GM19023 (cell line): ENCODE measurements at regions not wholly inside any gene's neighbourhood (a gene's known extent, or its start where the extent isn't known, plus 50 kb on each side); places are given as distances from the start of the nearest gene placed in this dataset.

Experiments
- ATAC-seq: cut with Tn5 transposase; IDR thresholded peaks from one replicate; pipeline ENCODE4 v1.9.1; 2021; ENCODE audit warnings: mild to moderate bottlenecking, moderate library complexity; ENCODE audit not compliant: unreplicated experiment

GRCh38 chr4:165763640-165764039, 109.4 kb upstream of the TLL1 start:
- ATAC-seq = no peak

GRCh38 chr4:165765053-165765452, 108.0 kb upstream of the TLL1 start:
- no peak for ATAC-seq

DNA sequence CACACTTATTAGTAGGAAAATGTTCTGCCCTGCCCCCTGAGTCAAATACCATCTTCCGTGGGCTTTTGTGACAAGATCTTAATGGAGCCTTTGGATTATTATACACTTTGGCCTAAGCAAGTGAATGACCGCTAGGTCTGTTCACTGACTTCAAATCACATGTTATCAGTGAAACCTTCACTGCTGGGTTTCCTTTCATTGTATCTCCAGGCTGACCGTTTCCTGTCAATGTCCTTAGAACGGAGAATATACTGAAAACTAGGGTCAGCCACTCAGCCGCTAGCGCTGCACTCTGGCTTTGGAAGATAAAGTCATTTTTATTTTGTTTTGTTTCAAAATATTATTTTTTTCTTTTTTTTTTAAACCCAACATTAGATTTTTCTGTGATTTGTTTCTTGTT, 107.0 kb upstream of the TLL1 start:
- ATAC-seq = no peak

DNA sequence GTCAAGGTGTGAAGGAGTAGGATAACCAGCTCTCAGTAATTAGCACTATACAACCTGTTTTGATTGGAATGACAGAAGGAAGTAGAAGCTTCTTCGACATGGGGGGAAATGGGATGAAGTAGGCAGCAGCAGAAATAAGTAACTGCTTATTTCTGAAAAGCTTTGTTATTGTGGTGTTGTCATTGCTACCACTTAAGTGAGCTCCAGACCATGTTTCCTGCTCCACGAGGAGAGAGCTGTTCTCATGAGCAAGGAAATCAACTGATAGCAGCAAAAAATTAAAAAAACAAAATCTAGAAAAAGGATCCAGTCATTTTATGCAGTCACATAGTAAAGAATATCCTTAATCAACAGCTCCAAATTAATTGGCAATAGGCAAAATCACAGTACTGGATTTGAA, 106.1 kb upstream of the TLL1 start:
- ATAC-seq = no peak

DNA sequence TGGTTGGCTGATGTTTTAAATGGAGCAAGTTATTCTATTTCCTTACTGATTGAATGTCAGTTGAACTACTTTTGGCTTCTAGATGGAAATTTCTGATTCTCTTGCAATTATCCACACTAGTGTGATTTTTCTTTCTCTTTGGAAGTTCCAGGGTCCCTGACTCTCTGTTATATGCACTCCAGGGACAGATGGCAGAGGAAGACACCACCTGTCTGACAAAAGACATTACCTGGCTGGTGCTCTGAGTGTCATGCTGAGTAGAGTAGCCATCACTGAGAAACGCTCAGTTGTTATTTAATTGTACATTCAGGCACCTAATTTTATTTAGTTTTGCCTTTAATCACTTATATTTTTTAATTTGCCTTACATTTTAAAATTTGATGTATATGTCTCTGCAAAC, 105.4 kb upstream of the TLL1 start:
- ATAC-seq = no peak

DNA sequence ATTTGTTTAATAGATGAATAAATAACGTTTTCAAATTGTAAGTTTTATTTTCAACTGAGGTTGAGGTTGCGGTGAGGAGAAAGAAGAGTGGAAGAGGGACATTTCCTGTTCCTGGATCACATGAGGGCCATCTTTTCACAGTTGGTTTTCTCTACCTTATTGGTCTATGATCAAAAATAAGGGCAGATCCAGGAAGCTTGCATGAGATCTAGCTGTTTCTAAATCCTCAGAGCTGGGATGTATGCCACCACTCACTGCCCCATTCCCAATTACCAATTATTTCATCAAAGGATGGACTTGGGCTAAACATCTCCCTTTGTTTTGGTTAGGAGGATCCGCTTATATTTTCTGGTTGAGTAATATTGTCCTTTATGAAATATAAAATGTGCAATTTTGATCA, 104.8 kb upstream of the TLL1 start:
- no peak for ATAC-seq

GRCh38 chr4:165774326-165774725, 98.7 kb upstream of the TLL1 start:
- ATAC-seq = no peak

DNA sequence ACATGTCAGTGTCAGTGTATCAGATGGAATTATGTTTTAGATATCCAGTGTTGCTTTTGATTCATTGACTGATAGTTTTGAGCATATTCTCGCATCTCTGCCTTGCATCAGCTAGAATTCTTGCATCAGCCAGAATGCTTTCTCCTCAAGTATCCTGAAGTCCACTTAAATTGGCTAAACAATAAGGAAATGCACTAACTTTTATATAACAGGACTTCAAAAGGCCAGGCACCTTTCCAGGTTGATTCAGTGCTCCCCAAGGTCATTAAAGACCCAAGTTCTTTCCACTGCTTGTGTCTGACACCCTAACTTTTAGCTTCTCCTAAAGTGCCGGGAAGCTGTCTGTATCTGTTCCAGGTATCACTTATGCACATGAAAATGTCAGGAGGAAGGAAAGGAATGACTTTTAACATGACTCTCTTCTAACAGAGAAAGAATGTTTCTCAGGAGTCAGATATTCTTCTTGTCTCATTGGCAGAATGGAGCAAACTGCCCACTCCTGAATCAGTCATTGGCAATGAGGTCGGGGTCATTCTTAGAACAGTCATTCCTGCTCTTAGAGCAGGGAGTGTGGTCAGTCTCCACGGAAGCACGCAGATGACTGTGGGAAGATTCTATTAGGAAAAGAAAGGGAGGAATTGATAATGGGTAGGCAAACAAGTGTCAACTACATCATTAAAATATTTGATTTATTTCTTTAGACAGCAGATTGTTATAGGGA, 92.9 kb upstream of the TLL1 start:
- no peak for ATAC-seq

GRCh38 chr4:165780735-165781134, 92.3 kb upstream of the TLL1 start:
- ATAC-seq = no peak

- ATAC-seq = no peak
These were observed 90.4 kb upstream of the TLL1 start for GRCh38 chr4:165782623-165783022.

GRCh38 chr4:165783626-165784025, 89.4 kb upstream of the TLL1 start:
- ATAC-seq = no peak

DNA sequence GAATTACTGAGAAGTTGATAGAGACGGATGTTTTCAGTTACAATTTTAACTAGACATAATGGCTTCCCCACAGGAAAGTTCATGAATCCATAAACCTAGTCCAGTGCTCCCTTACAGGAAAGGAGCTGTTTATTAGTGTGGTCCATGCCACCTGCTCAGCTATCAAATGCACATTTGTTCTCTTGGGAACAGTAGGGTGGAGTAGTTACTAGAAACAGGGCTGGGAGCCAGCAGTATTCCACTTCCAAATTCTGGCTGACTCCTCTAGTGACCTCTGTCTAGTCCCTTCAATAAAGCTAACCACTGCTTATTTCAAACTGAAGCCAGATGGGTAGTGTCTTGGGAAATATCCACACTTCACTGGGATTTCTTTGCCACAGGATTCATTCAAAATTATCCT, 88.4 kb upstream of the TLL1 start:
- ATAC-seq = no peak

GRCh38 chr4:165785337-165785736, 87.7 kb upstream of the TLL1 start:
- no peak for ATAC-seq

DNA sequence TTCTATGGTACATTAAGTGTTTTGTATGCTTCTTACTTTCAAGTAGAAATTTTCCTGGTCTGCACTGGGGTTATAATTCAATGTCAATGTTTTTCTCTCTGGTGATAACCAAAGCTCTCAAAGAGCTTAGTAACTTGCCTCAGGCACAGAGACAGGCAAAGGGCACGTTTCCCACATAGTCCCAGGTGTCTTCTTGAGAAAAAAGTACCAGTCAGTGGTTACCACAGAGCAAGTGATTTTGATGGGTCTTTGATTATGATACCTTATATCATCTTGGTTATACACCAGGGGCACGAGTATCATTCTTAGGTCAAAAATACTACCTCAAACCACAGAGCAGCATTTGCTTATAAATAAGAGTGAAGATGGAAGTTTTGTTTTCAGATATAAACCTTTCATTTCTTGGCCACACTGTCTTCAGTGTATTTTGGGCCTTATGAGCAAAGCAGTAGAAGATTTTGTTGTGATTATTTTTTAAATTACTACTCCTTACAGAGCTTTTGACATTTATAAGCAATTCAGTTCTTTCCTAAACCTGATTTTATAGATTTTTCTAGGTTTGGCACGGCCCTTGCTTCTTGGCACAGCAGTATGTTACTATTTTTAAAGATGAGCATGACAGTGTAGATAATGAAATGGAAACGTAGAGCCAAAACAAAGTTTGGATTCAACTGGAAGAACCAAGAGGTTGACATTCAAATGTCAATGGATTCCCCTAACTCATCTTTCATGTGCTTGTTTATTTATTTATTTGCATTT, 85.3 kb upstream of the TLL1 start:
- no peak for ATAC-seq

DNA sequence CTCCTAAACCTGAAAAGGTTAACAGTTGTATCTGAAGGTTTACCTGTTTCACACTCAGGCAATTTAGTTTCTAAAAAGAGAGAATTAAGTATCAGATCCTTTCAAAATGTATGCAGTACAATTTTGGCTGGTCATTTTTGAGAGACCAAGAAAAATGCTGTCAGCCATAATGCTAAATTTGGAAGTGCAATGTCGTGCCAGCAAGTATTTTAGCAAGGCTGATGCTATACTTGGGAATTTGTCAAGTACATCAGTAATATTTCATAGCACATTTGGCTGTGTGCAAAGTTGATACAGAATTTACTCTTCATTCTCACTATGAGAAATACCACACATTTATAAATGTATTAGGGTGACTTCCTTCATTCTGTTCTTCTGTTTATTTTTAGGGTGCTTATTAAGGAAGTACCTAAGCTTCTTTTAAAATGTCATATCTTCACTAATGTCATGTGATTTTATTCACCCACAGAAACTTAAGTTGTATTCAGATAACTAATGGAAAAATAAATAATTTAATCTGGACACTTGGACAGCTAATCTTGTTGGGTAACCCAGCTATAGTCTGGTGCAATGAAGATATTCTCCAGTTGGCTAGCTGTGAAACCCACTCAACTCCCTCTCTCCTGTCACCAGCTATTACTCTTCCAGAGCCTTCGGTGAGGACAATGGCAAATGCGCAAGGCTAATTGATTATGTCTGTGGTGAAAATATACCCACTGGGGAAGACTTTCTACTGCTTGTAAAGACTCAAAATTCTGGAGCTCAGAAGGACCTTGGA, 84.2 kb upstream of the TLL1 start:
- no peak for ATAC-seq

DNA sequence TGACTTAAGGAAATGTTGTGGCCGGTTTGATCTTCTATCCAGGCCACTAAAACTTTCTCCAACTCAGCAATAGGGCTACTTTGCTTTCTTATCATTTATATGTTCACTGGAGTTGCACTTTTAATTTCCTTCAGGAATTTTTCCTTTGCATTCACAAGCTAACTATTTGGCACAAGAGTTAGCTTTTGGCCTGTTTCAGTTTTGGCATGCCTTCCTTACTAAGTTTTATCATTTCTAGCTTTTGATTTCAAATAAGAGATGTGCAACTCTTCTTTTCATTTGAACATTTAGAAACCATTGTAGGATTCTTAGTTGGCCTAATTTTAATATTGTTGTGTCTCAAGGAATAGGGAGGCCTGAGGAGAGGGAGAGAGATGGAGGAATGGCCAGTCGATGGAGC, 79.8 kb upstream of the TLL1 start:
- ATAC-seq = no peak

GRCh38 chr4:165794834-165795233, 78.2 kb upstream of the TLL1 start:
- ATAC-seq = no peak

DNA sequence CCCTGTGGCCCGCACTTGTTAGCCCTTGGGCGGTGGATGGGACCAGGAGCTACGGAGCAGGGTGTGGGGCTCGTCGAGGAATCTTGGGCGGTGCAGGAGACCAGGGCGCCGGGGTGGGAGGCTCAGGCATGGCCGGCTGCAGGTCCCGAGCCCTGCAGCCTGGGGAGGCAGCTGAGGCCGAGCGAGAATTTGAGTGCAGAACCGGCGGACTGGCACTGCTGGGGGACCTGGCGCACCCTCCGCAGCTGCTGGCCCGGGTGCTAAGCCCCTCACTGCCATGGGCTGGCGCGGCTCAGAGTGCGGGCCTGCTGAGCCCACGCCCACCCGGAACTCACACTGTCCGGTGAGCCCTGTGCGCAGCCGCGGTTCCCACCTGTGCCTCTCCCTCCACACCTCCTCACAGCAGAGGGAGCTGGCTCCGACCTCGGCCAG, 73.6 kb upstream of the TLL1 start:
- no peak for ATAC-seq

GRCh38 chr4:165802452-165802851, 70.6 kb upstream of the TLL1 start:
- ATAC-seq = no peak

DNA sequence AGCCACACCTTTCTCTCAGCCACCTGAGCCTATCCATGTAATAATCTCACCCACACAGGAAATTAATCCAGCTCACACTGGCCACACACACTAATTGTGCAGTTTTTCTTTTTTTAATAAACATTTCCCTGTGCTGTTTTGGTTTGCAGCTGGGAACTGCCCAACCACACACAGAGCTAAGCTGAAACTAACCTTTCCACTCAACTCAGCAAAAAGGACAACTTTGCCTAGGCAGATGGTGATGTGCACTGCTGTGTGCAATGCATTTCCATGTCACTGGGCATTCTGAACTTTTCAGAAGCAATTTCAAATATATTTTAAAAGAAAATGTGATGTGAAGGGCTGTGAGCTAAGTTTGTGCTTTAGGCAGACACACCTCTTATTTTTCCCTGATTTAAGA, 70.0 kb upstream of the TLL1 start:
- ATAC-seq = no peak

DNA sequence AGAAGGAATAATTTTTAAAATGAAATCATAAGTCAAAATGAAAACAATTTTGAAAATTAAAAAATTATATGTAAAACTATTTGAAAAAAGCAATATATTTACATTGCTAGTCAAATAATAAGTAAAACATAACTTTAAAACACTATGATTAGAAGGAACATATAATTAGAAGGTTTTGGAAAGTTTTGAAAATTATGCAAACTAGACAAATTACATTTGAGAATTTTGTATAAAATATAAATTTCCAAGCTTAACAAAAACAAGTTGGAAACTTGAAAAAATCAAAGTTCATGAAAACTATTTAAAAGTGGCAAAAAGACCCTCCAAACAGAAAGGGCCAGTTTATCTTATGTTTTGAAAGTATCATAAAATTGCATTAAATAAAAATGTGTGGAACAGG, 67.6 kb upstream of the TLL1 start:
- ATAC-seq = no peak

DNA sequence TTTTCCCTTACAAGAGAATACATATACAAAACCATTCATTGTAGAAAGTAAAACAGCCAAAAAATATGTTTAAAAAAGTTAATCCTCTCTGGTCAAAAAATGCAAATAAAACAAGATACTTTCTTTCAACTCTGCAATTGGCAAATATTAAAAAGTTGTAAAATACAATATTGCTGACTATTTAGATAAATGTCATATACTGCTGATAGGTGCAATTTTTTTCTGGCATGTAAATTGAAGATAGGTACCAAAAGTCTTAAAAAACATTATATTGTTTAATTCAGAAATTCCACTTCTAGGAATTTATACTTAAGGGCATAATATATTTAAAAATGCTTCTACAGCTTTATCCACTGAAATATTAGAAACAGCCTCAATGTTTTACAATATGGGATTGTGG, 66.4 kb upstream of the TLL1 start:
- no peak for ATAC-seq
